ENCODE measurements at regions not wholly inside any gene's neighbourhood (a gene's known extent, or its start where the extent isn't known, plus 50 kb on each side); places are given as distances from the start of the nearest gene placed in this dataset.
A peak's percentile ranks its signal among the peaks of the same experiment; 100 is the strongest.
"Not testable (repeated sequence)": the region's sequence is repeated elsewhere in the genome, so short reads cannot be mapped to it uniquely, and the experiment has no call there.

GRCh38 chr16:29156511-29156910 lies 171.7 kb downstream of the LAT start:
- no peak for DNase-seq

GRCh38 chr16:29155866-29156200 lies 171.0 kb downstream of the LAT start:
- DNase-seq: not testable (repeated sequence)

GRCh38 chr16:29155131-29155865 lies 170.4 kb downstream of the LAT start:
- not testable (repeated sequence) for DNase-seq

GRCh38 chr16:29154676-29155121 lies 169.8 kb downstream of the LAT start:
- DNase-seq: no peak

- no peak for DNase-seq
These were observed 169.2 kb downstream of the LAT start for GRCh38 chr16:29154088-29154487.

- DNase-seq: not testable (repeated sequence)
These were observed 168.5 kb downstream of the LAT start for GRCh38 chr16:29153307-29153706.

- not testable (repeated sequence) for DNase-seq
These were observed 167.7 kb downstream of the LAT start for GRCh38 chr16:29152544-29153031.

- no peak for DNase-seq
These were observed 166.5 kb downstream of the LAT start for GRCh38 chr16:29151317-29151716.

GRCh38 chr16:29149912-29150311 lies 165.1 kb downstream of the LAT start:
- DNase-seq: not testable (repeated sequence)

- DNase-seq: peak; percentile 13 to 73 (median 42)
These were observed 164.0 kb downstream of the LAT start for GRCh38 chr16:29148867-29149272.

- DNase-seq: no peak
These were observed 163.4 kb downstream of the LAT start for GRCh38 chr16:29148131-29148691.

GRCh38 chr16:29147710-29148109 lies 162.9 kb downstream of the LAT start:
- DNase-seq: not testable (repeated sequence)

- not testable (repeated sequence) for DNase-seq
These were observed 162.2 kb downstream of the LAT start for GRCh38 chr16:29146808-29147643.

GRCh38 chr16:29146266-29146665 lies 161.4 kb downstream of the LAT start:
- no peak for DNase-seq

GRCh38 chr16:29145486-29146225 lies 160.8 kb downstream of the LAT start:
- not testable (repeated sequence) for DNase-seq

- DNase-seq: not testable (repeated sequence)
These were observed 160.2 kb downstream of the LAT start for GRCh38 chr16:29145086-29145485.

GRCh38 chr16:29144669-29145062 lies 159.8 kb downstream of the LAT start:
- not testable (repeated sequence) for DNase-seq

- not testable (repeated sequence) for DNase-seq
These were observed 159.2 kb downstream of the LAT start for GRCh38 chr16:29143739-29144668.

GRCh38 chr16:29142506-29142905 lies 157.7 kb downstream of the LAT start:
- DNase-seq: not testable (repeated sequence)

GRCh38 chr16:29141586-29142324 lies 156.9 kb downstream of the LAT start:
- DNase-seq: no peak

- not testable (repeated sequence) for DNase-seq
These were observed 156.3 kb downstream of the LAT start for GRCh38 chr16:29141121-29141520.
